GM19035 (cell line): ENCODE measurements at regions not wholly inside any gene's neighbourhood (a gene's known extent, or its start where the extent isn't known, plus 50 kb on each side); places are given as distances from the start of the nearest gene placed in this dataset.
A peak's percentile ranks its signal among the peaks of the same experiment; 100 is the strongest.

Experiments used
- ATAC-seq: cut with Tn5 transposase; IDR thresholded peaks from one replicate; pipeline ENCODE4 v1.9.1; 2021; ENCODE audit not compliant: unreplicated experiment

- ATAC-seq, result peak; percentile 98
Observed at GRCh38 chr9:103397868-103398600, 402.9 kb downstream of the CYLC2 start.

- no peak for ATAC-seq
Observed at GRCh38 chr9:103399535-103399934, 404.4 kb downstream of the CYLC2 start.

GRCh38 chr9:103407260-103407659 is 412.1 kb downstream of the CYLC2 start:
- no peak for ATAC-seq

- ATAC-seq, result no peak
Observed at GRCh38 chr9:103410059-103410458, 414.9 kb downstream of the CYLC2 start.

- ATAC-seq, result no peak
Observed at GRCh38 chr9:103427696-103428095, 432.6 kb downstream of the CYLC2 start.

- no peak for ATAC-seq
Observed at GRCh38 chr9:103430469-103430868, 435.3 kb downstream of the CYLC2 start.

- ATAC-seq, result no peak
Observed at GRCh38 chr9:103431809-103432208, 436.7 kb downstream of the CYLC2 start.

- ATAC-seq, result no peak
Observed at GRCh38 chr9:103444176-103444575, 449.0 kb downstream of the CYLC2 start.

- ATAC-seq, result no peak
Observed at GRCh38 chr9:103458826-103459225, 463.7 kb downstream of the CYLC2 start.

GRCh38 chr9:103471241-103471640 is 476.1 kb downstream of the CYLC2 start:
- no peak for ATAC-seq

- ATAC-seq, result no peak
Observed at GRCh38 chr9:103474156-103474555, 479.0 kb downstream of the CYLC2 start.

GRCh38 chr9:103483471-103484096 is 488.5 kb downstream of the CYLC2 start:
- ATAC-seq, result no peak

GRCh38 chr9:103485138-103485537 is 490.0 kb downstream of the CYLC2 start:
- ATAC-seq, result no peak

- no peak for ATAC-seq
Observed at GRCh38 chr9:103514767-103515166, 519.6 kb downstream of the CYLC2 start.

- no peak for ATAC-seq
Observed at GRCh38 chr9:103522409-103522808, 527.3 kb downstream of the CYLC2 start.

- ATAC-seq, result no peak
Observed at GRCh38 chr9:103530934-103531333, 535.8 kb downstream of the CYLC2 start.

- ATAC-seq, result no peak
Observed at GRCh38 chr9:103533318-103533717, 538.2 kb downstream of the CYLC2 start.

GRCh38 chr9:103537426-103537825 is 542.3 kb downstream of the CYLC2 start:
- no peak for ATAC-seq

- ATAC-seq, result no peak
Observed at GRCh38 chr9:103545260-103545659, 548.8 kb upstream of the SMC2 start.

GRCh38 chr9:103552712-103553111 is 541.4 kb upstream of the SMC2 start:
- no peak for ATAC-seq

- ATAC-seq, result no peak
Observed at GRCh38 chr9:103574056-103574455, 520.1 kb upstream of the SMC2 start.

GRCh38 chr9:103586721-103587120 is 507.4 kb upstream of the SMC2 start:
- no peak for ATAC-seq

- no peak for ATAC-seq
Observed at GRCh38 chr9:103601287-103601686, 492.8 kb upstream of the SMC2 start.
